Dendritic cell treated with granulocyte-macrophage colony-stimulating factor and Interleukin-4, amounts not matched to agents 40 ng/mL and 50 ng/mL, for 4 days (primary cell): ENCODE measurements at regions not wholly inside any gene's neighbourhood (a gene's known extent, or its start where the extent isn't known, plus 50 kb on each side); places are given as distances from the start of the nearest gene placed in this dataset.

ENCODE experiments used
- H3K27ac Mint-ChIP-seq: one replicate; pipeline ENCODE4 v1.8.0; 2022; ENCODE audit warnings: mild to moderate bottlenecking, mixed read lengths
- H3K27me3 Mint-ChIP-seq: one replicate; pipeline ENCODE4 v1.8.0; 2022; ENCODE audit warnings: mild to moderate bottlenecking, mixed read lengths
- H3K36me3 Mint-ChIP-seq: one replicate; pipeline ENCODE4 v1.8.0; 2022; ENCODE audit warnings: low read depth, mixed read lengths
- H3K4me1 Mint-ChIP-seq: one replicate; pipeline ENCODE4 v1.8.0; 2022; ENCODE audit warnings: low read depth, mixed read lengths
- H3K4me3 Mint-ChIP-seq: one replicate; pipeline ENCODE4 v1.8.0; 2022; ENCODE audit warnings: mild to moderate bottlenecking, moderate library complexity, mixed read lengths
- H3K9me3 Mint-ChIP-seq: one replicate; pipeline ENCODE4 v1.8.0; 2022; ENCODE audit warnings: mixed read lengths
- intact Hi-C: fragments of 100-400 bp; cut with micrococcal nuclease; formaldehyde crosslinking; loops from one replicate; pipeline ENCODE4 v1.15.0; 2022

GRCh38 chr12:89861086-89861485 lies 152.4 kb upstream of the ATP2B1 start:
- H3K36me3 Mint-ChIP-seq: peaks cover 20% of the 10 kb centered on the region
- no peaks in the 10 kb centered on the region for H3K27me3 Mint-ChIP-seq
- H3K4me1 Mint-ChIP-seq: peaks cover 80% of the 10 kb centered on the region
- H3K27ac Mint-ChIP-seq: peak overlapping the region; percentile 97
- no peak overlapping the region for H3K4me3 Mint-ChIP-seq
- intact Hi-C loops: no loop called here
- H3K9me3 Mint-ChIP-seq: peaks cover 5% of the 10 kb centered on the region

GRCh38 chr12:89859508-89860220 lies 151.0 kb upstream of the ATP2B1 start:
- H3K27me3 Mint-ChIP-seq: no peaks in the 10 kb centered on the region
- peaks cover 5% of the 10 kb centered on the region for H3K9me3 Mint-ChIP-seq
- peaks cover 22% of the 10 kb centered on the region for H3K36me3 Mint-ChIP-seq
- no peak overlapping the region for H3K4me3 Mint-ChIP-seq
- H3K27ac Mint-ChIP-seq: peak overlapping the region; percentile 90
- peaks cover 83% of the 10 kb centered on the region for H3K4me1 Mint-ChIP-seq
- intact Hi-C loops: no loop called here

GRCh38 chr12:89858718-89859117 lies 150.1 kb upstream of the ATP2B1 start:
- H3K9me3 Mint-ChIP-seq: peaks cover 5% of the 10 kb centered on the region
- no peak overlapping the region for H3K4me3 Mint-ChIP-seq
- H3K36me3 Mint-ChIP-seq: peaks cover 24% of the 10 kb centered on the region
- H3K4me1 Mint-ChIP-seq: peaks cover 78% of the 10 kb centered on the region
- H3K27me3 Mint-ChIP-seq: no peaks in the 10 kb centered on the region
- H3K27ac Mint-ChIP-seq: peak overlapping the region; percentile 90
- intact Hi-C loops: no loop called here

GRCh38 chr12:89857652-89858274 lies 149.1 kb upstream of the ATP2B1 start:
- Mint-ChIP-seq H3K36me3 (peaks cover 23% of the 10 kb centered on the region), H3K9me3 (peaks cover 5% of the 10 kb centered on the region), H3K4me3 (no peak overlapping the region), H3K4me1 (peaks cover 74% of the 10 kb centered on the region), H3K27ac (peak overlapping the region; percentile 90), H3K27me3 (no peaks in the 10 kb centered on the region)
- intact Hi-C loops: no loop called here

- Mint-ChIP-seq H3K36me3 (peaks cover 16% of the 10 kb centered on the region), H3K4me3 (no peak overlapping the region), H3K9me3 (peaks cover 3% of the 10 kb centered on the region), H3K27me3 (no peaks in the 10 kb centered on the region), H3K27ac (peak overlapping the region; percentile 90), H3K4me1 (peaks cover 70% of the 10 kb centered on the region)
- intact Hi-C loops: loop anchor here (1.0 kb wide), 1 partner anchor 8 kb away; no protein-coding TSS in a partner anchor
These were observed 147.8 kb upstream of the ATP2B1 start for GRCh38 chr12:89856431-89856830.

GRCh38 chr12:89848732-89849131 lies 140.1 kb upstream of the ATP2B1 start:
- H3K4me3 Mint-ChIP-seq: no peak overlapping the region
- intact Hi-C loops: no loop called here
- H3K9me3 Mint-ChIP-seq: peaks cover 10% of the 10 kb centered on the region
- H3K27me3 Mint-ChIP-seq: no peaks in the 10 kb centered on the region
- H3K27ac Mint-ChIP-seq: peak overlapping the region; percentile 18
- peaks cover 47% of the 10 kb centered on the region for H3K4me1 Mint-ChIP-seq
- H3K36me3 Mint-ChIP-seq: peaks cover 8% of the 10 kb centered on the region

- Mint-ChIP-seq H3K27ac (peak overlapping the region; percentile 86), H3K4me3 (no peak overlapping the region), H3K27me3 (no peaks in the 10 kb centered on the region), H3K4me1 (peaks cover 49% of the 10 kb centered on the region), H3K36me3 (peaks cover 13% of the 10 kb centered on the region), H3K9me3 (peaks cover 10% of the 10 kb centered on the region)
- intact Hi-C loops: loop anchor here (2.0 kb wide), 1 partner anchor 16 kb away; no protein-coding TSS in a partner anchor
These were observed 137.9 kb upstream of the ATP2B1 start for GRCh38 chr12:89846473-89847055.

GRCh38 chr12:89845767-89846166 lies 137.1 kb upstream of the ATP2B1 start:
- peaks cover 13% of the 10 kb centered on the region for H3K36me3 Mint-ChIP-seq
- peak overlapping the region; percentile 86 for H3K27ac Mint-ChIP-seq
- no peak overlapping the region for H3K4me3 Mint-ChIP-seq
- H3K9me3 Mint-ChIP-seq: peaks cover 10% of the 10 kb centered on the region
- no peaks in the 10 kb centered on the region for H3K27me3 Mint-ChIP-seq
- intact Hi-C loops: loop anchor here (2.0 kb wide), 1 partner anchor 17 kb away; no protein-coding TSS in a partner anchor
- peaks cover 44% of the 10 kb centered on the region for H3K4me1 Mint-ChIP-seq

- peaks cover 10% of the 10 kb centered on the region for H3K9me3 Mint-ChIP-seq
- no peaks in the 10 kb centered on the region for H3K27me3 Mint-ChIP-seq
- intact Hi-C loops: no loop called here
- H3K27ac Mint-ChIP-seq: peak overlapping the region; percentile 86
- H3K36me3 Mint-ChIP-seq: peaks cover 13% of the 10 kb centered on the region
- no peak overlapping the region for H3K4me3 Mint-ChIP-seq
- H3K4me1 Mint-ChIP-seq: peaks cover 43% of the 10 kb centered on the region
These were observed 136.7 kb upstream of the ATP2B1 start for GRCh38 chr12:89845366-89845765.

- no peaks in the 10 kb centered on the region for H3K27me3 Mint-ChIP-seq
These were observed 135.9 kb upstream of the ATP2B1 start for GRCh38 chr12:89844539-89844938.

GRCh38 chr12:89840162-89840922 lies 131.7 kb upstream of the ATP2B1 start:
- peaks cover 7% of the 10 kb centered on the region for H3K9me3 Mint-ChIP-seq

More at GRCh38 chr12:89844539-89844938, 135.9 kb upstream of the ATP2B1 start:
- H3K36me3 Mint-ChIP-seq: peaks cover 13% of the 10 kb centered on the region
- H3K9me3 Mint-ChIP-seq: peaks cover 10% of the 10 kb centered on the region
- intact Hi-C loops: no loop called here
- peak overlapping the region; percentile 86 for H3K27ac Mint-ChIP-seq
- peaks cover 41% of the 10 kb centered on the region for H3K4me1 Mint-ChIP-seq
- H3K4me3 Mint-ChIP-seq: no peak overlapping the region

GRCh38 chr12:89839444-89839843 lies 130.8 kb upstream of the ATP2B1 start:
- Mint-ChIP-seq H3K27ac (no peak overlapping the region), H3K27me3 (no peaks in the 10 kb centered on the region), H3K9me3 (peaks cover 7% of the 10 kb centered on the region), H3K36me3 (peaks cover 5% of the 10 kb centered on the region), H3K4me3 (no peak overlapping the region), H3K4me1 (peaks cover 43% of the 10 kb centered on the region)
- intact Hi-C loops: no loop called here

More at GRCh38 chr12:89840162-89840922, 131.7 kb upstream of the ATP2B1 start:
- peaks cover 50% of the 10 kb centered on the region for H3K4me1 Mint-ChIP-seq
- H3K4me3 Mint-ChIP-seq: no peak overlapping the region
- peaks cover 5% of the 10 kb centered on the region for H3K36me3 Mint-ChIP-seq
- H3K27ac Mint-ChIP-seq: peak overlapping the region; percentile 68
- intact Hi-C loops: no loop called here
- H3K27me3 Mint-ChIP-seq: no peaks in the 10 kb centered on the region

GRCh38 chr12:89838833-89839232 lies 130.2 kb upstream of the ATP2B1 start:
- peaks cover 5% of the 10 kb centered on the region for H3K36me3 Mint-ChIP-seq
- intact Hi-C loops: no loop called here
- H3K4me3 Mint-ChIP-seq: no peak overlapping the region
- peaks cover 7% of the 10 kb centered on the region for H3K9me3 Mint-ChIP-seq
- H3K27ac Mint-ChIP-seq: no peak overlapping the region
- H3K4me1 Mint-ChIP-seq: peaks cover 40% of the 10 kb centered on the region
- no peaks in the 10 kb centered on the region for H3K27me3 Mint-ChIP-seq
